IPS-18a (cell line): ENCODE measurements at regions not wholly inside any gene's neighbourhood (a gene's known extent, or its start where the extent isn't known, plus 50 kb on each side); places are given as distances from the start of the nearest gene placed in this dataset.
A peak's percentile ranks its signal among the peaks of the same experiment; 100 is the strongest.

Source experiments
- H3K27ac ChIP-seq: one replicate; pipeline ENCODE4 v1.5.1; 2013; ENCODE audit warnings: low read length
- H3K27me3 ChIP-seq: one replicate; pipeline ENCODE4 v1.6.1; 2013; ENCODE audit warnings: mild to moderate bottlenecking, low read length; ENCODE audit not compliant: control insufficient read depth, insufficient read depth
- H3K36me3 ChIP-seq: one replicate; pipeline ENCODE4 v1.6.1; 2013; ENCODE audit warnings: low read depth, low read length; ENCODE audit not compliant: control insufficient read depth
- H3K4me1 ChIP-seq: one replicate; pipeline ENCODE4 v1.6.1; 2013; ENCODE audit warnings: low read depth, low read length; ENCODE audit not compliant: control insufficient read depth
- H3K4me3 ChIP-seq: one replicate; pipeline ENCODE4 v1.5.1; 2013; ENCODE audit warnings: low read length
- H3K9ac ChIP-seq: one replicate; pipeline ENCODE4 v1.6.1; 2013; ENCODE audit warnings: mild to moderate bottlenecking, low read length, moderate library complexity
- H3K9me3 ChIP-seq: one replicate; pipeline ENCODE4 v1.6.1; 2013; ENCODE audit warnings: low read depth, low read length; ENCODE audit not compliant: control insufficient read depth

DNA sequence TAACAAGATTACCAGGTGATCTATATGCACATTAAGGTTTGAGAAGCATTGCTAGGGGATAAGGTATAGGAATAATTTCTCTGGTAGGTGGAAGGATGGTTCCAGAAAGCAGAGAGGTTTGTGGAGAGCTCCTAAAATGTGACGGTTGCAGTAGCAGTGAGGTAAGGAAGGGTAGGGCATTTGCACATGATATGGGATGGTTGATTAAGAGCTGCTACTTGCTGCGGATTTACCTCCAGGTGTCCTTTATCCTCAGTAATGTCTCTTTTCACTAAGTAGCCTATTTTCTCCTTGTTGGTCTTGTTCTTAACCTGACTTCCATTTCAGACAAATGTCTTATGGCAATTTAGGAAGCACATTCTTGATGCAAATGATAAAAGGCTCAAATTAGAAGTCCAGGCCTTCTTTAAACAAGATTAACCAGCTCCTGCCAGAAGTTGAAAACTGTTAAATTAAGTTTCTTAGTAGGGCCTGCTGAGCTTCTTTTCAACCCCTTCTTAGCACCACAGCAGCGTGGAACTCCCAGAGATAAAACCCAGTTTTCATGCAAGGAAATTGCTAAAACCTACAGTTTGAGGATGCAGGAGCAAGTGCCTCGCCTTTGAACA is 231.1 kb upstream of the GADL1 start:
- Histone ChIP-seq H3K36me3 (no peaks in the 10 kb centered on the region), H3K27ac (no peak overlapping the region), H3K4me3 (no peak overlapping the region), H3K9me3 (peaks cover 3% of the 10 kb centered on the region), H3K9ac (no peak overlapping the region), H3K27me3 (no peaks in the 10 kb centered on the region), H3K4me1 (peaks cover 21% of the 10 kb centered on the region)

DNA sequence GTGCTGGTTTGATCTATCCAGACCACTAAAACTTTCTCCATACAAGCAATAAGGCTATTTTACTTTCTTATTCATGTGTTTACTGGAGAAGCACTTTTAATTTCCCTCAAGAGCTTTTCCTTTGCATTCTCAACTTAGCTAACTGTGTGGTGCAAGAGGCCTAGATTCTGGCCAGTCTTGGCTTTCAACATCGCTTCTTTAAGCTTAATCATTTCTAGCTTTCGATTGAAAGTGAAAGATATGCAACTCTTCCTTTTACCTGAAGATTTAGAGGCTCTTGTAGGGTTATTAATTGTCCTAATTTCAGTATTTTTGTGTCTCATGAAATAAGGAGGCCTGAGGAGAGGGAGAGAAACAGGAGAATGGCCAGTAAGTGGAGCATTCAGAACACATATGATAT is 234.8 kb upstream of the GADL1 start:
- H3K27ac ChIP-seq: no peak overlapping the region
- H3K9me3 ChIP-seq: peaks cover 3% of the 10 kb centered on the region
- H3K4me3 ChIP-seq: no peak overlapping the region
- no peaks in the 10 kb centered on the region for H3K36me3 ChIP-seq
- no peak overlapping the region for H3K9ac ChIP-seq
- H3K4me1 ChIP-seq: peaks cover 16% of the 10 kb centered on the region
- no peaks in the 10 kb centered on the region for H3K27me3 ChIP-seq

DNA sequence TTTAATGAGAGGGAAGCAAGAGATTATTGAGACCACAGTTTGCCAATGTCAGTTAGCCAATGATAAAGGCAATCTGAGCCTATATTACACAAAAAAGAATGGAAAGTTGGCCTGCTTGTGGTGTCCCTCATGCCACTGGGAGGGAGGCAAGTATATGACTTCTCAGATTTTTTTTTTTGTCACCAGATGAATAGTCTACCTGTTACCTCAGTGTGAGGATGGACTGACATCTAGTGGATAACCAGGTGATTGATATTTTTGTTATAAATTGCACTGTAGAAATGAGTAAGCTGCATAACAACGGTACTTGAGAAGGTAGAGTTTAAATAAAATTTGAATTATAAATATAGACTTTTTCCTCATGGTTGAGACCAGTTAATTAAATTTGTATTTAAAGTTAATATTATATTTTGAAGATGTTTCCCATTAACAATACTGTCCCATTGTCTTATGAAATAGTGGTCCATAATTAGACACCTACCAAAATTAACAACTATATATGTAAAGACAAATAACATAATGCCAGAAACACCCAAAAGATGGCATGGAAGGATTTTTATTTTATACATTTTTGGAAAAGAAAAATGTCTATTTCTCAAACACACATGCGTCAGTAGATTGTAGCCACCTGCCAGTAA is 237.8 kb upstream of the GADL1 start:
- no peak overlapping the region for H3K9ac ChIP-seq
- no peak overlapping the region for H3K27ac ChIP-seq
- H3K9me3 ChIP-seq: no peaks in the 10 kb centered on the region
- no peaks in the 10 kb centered on the region for H3K27me3 ChIP-seq
- H3K4me3 ChIP-seq: no peak overlapping the region
- no peaks in the 10 kb centered on the region for H3K36me3 ChIP-seq
- no peaks in the 10 kb centered on the region for H3K4me1 ChIP-seq

DNA sequence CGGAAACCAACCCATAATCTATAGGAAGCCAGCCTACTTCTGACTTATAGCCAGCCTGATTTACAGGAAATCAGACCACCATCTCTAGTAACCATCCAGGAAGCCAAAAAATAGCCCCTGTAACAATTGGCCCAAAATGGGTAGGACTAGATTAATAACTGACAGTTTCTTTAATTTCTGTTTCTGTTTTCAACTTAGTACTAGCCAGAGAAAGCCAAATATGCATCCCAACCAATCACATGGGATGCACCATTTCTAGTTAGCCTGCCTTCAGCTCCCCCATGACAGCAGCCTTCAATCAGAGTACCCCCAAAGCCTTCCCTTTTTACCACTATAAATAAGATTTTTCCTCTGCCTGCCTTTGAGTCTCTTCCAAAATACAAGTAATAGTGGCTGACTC is 239.1 kb upstream of the GADL1 start:
- no peak overlapping the region for H3K27ac ChIP-seq
- H3K27me3 ChIP-seq: no peaks in the 10 kb centered on the region
- H3K4me3 ChIP-seq: no peak overlapping the region
- H3K9me3 ChIP-seq: no peaks in the 10 kb centered on the region
- H3K4me1 ChIP-seq: no peaks in the 10 kb centered on the region
- H3K9ac ChIP-seq: no peak overlapping the region
- H3K36me3 ChIP-seq: no peaks in the 10 kb centered on the region

DNA sequence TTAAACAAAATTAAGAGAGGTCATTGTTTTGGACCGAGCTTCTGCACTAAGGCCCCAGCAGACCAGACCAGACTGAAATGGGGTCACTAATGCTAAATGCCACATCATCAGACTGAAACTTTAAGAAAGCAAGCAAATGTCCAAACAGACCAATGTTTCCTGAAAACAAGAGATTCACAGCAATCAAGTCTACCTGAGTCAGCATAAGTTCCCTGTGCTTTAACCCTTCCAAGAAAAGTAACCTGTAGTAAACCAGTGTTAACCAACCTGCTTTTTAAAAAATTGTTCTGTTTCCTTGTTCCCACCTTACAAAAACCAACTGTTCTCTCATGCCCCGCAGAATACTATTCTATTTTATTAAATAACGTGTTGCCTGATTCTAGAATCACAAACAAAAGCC is 241.1 kb upstream of the GADL1 start:
- no peak overlapping the region for H3K9ac ChIP-seq
- H3K9me3 ChIP-seq: no peaks in the 10 kb centered on the region
- H3K36me3 ChIP-seq: no peaks in the 10 kb centered on the region
- H3K27me3 ChIP-seq: no peaks in the 10 kb centered on the region
- H3K4me1 ChIP-seq: no peaks in the 10 kb centered on the region
- no peak overlapping the region for H3K27ac ChIP-seq
- H3K4me3 ChIP-seq: no peak overlapping the region

DNA sequence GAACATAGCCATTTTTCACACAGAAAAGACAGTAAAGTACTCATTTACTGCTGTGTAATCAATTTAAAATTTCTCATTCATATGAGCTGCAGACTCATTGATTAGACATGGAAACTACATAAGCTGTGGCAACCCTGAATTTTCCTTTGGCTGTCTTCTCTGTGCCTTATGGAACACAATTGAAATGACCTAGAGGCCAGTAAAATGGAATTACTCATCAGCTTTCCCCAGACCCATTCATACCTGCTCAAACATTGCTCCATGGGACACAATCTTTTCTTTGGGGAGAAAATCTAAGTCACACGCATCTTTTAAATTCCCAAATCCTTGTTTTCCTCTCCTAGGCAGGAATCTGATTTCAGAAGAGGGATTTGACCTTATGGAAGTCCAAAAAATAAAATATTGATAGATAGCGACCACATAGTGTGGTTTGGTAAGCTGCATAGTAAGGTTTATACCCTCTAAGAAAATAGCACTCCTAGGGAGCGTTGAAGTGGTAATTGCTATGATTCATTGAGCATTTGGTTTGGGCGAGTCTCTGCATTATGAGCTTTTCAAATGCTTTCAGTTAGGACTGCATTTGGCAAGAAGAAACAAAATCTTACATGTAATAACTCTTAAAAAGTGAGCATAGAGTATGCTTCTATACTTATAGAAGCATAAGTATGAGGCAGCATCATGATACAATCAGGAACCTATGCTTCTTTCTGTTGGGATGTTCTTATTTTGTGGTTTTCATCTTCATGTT is 243.4 kb upstream of the GADL1 start:
- Histone ChIP-seq H3K27me3 (no peaks in the 10 kb centered on the region), H3K36me3 (no peaks in the 10 kb centered on the region), H3K4me1 (peaks cover 21% of the 10 kb centered on the region), H3K4me3 (no peak overlapping the region), H3K27ac (no peak overlapping the region), H3K9ac (no peak overlapping the region), H3K9me3 (no peaks in the 10 kb centered on the region)

DNA sequence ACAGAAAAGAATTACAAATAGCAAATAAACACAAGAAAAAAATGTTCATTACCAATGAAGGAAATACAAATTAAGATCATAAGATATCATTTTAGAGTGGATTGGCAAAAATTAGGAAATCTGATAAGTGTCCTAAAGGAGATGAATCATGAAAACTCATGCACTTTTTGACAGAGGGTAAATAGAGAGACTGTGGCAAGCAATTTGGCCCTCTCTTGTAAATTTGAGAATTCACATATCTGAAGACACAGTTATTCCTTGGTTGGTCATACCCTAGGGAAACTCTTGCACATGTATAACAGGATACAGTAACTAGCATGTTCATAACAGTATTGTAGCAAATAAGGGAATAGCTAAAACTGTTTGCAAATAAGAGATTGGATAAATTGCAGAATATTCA is 246.0 kb upstream of the GADL1 start:
- no peak overlapping the region for H3K9ac ChIP-seq
- no peaks in the 10 kb centered on the region for H3K27me3 ChIP-seq
- no peak overlapping the region for H3K27ac ChIP-seq
- H3K36me3 ChIP-seq: no peaks in the 10 kb centered on the region
- H3K9me3 ChIP-seq: no peaks in the 10 kb centered on the region
- peaks cover 36% of the 10 kb centered on the region for H3K4me1 ChIP-seq
- no peak overlapping the region for H3K4me3 ChIP-seq

DNA sequence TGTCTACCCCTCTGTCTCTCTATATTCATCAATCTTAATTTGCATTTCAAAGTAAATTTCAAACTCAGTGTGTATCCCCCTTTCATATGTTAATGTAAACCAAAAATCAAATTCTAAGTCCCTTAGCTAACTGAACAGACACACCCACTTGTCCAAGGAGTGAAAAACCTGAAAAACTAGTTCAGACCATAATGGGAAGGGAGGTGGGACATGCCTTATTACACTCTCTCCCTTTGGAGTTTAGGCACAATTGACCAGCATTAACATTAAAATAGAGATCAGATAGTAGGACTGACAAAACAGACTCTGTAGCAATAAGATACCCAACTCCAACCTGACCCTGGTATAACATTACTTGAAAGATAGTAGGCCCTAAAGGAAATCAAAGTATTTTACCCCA is 247.7 kb upstream of the GADL1 start:
- Histone ChIP-seq H3K27me3 (no peaks in the 10 kb centered on the region), H3K9ac (no peak overlapping the region), H3K36me3 (no peaks in the 10 kb centered on the region), H3K4me1 (peaks cover 36% of the 10 kb centered on the region), H3K27ac (peak overlapping the region; percentile 53), H3K4me3 (peak overlapping the region; percentile 44), H3K9me3 (peaks cover 1% of the 10 kb centered on the region)

DNA sequence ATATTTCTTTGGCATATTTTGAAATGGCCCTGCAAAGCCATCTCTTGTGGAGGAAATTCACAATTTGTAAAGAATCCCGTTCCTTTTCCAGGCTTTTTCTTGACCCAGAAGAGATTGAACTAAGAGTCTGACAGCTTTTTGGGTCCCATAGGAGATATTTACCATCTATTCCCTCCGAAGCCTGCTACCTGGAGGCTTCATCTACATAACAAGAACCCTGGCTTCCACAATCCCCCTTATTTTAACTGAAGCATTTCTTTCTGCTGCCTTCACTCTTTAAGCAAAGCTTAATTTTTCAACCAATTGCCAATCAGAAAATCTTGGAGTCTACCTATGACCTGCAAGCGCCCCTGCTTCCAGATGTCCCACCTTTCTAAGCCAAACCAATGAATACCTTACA is 248.1 kb upstream of the GADL1 start:
- H3K9me3 ChIP-seq: peaks cover 5% of the 10 kb centered on the region
- peaks cover 36% of the 10 kb centered on the region for H3K4me1 ChIP-seq
- H3K27me3 ChIP-seq: no peaks in the 10 kb centered on the region
- H3K36me3 ChIP-seq: no peaks in the 10 kb centered on the region
- H3K4me3 ChIP-seq: peak overlapping the region; percentile 44
- H3K27ac ChIP-seq: peak overlapping the region; percentile 53
- no peak overlapping the region for H3K9ac ChIP-seq

DNA sequence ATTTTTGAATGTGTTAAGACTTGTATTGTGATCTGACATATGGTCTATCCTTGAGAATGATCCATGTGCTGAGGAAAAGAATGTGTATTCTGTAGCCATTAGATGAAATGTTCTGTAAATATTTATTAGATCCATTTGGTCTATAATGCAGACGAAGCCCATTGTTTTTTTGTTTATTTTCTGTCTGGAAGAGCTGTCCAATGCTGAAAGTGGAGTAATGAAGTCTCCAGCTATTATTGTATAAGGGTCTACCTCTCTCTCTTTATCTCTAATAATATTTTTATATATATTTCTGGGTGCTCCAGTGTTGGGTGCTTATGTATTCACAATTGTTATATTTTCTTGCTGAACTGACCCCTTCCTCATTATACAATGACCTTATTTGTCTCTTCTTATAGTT is 250.6 kb upstream of the GADL1 start:
- no peak overlapping the region for H3K9ac ChIP-seq
- H3K4me1 ChIP-seq: peaks cover 36% of the 10 kb centered on the region
- no peaks in the 10 kb centered on the region for H3K27me3 ChIP-seq
- H3K36me3 ChIP-seq: no peaks in the 10 kb centered on the region
- no peak overlapping the region for H3K27ac ChIP-seq
- H3K4me3 ChIP-seq: no peak overlapping the region
- H3K9me3 ChIP-seq: peaks cover 9% of the 10 kb centered on the region

DNA sequence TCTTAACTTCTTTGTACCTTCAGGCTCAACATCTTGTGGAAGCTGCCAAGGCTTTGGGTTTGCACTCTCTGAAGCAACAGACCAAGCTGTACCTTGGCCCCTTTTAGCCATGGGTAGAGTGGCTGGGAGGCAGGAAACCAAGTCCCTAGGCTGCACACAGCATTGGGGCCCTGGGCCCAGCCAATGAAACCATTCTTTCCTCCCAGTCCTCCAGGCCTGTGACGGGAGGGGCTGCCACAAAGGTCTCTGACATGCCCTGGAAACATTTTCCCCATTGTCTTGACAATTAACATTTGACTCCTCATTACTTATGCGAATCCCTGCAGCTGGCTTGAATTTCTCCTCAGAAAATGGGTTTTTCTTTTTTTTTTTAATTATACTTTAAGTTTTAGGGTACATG is 253.1 kb upstream of the GADL1 start:
- Histone ChIP-seq H3K27me3 (no peaks in the 10 kb centered on the region), H3K4me3 (no peak overlapping the region), H3K4me1 (peaks cover 19% of the 10 kb centered on the region), H3K36me3 (no peaks in the 10 kb centered on the region), H3K27ac (no peak overlapping the region), H3K9me3 (peaks cover 9% of the 10 kb centered on the region), H3K9ac (no peak overlapping the region)
